HepG2 (cell line): ENCODE measurements at regions not wholly inside any gene's neighbourhood (a gene's known extent, or its start where the extent isn't known, plus 50 kb on each side); places are given as distances from the start of the nearest gene placed in this dataset.

Experiments used
- EP300 ChIP-seq, 3 experiments: sonication (generic) in 1 of 3; formaldehyde crosslinking in 1 of 3; IDR thresholded peaks; 2 replicates each; pipeline versions ENCODE4 v1.5.1 to v1.6.1; 2011 to 2020; ENCODE audit warnings: low read depth in 2 of 3, low read length in 2 of 3, borderline replicate concordance in 1 of 3, improper control_type of control experiment in 1 of 3, mild to moderate bottlenecking in 1 of 3, missing genetic modification reagents in 1 of 3, moderate library complexity in 1 of 3
- GATAD2A ChIP-seq: IDR thresholded peaks from 2 replicates; pipeline ENCODE4 v1.6.1; 2016
- NCOA5 ChIP-seq: sonication (generic); formaldehyde crosslinking; IDR thresholded peaks from 2 replicates; pipeline ENCODE4 v1.4.0; 2020; ENCODE audit warnings: missing genetic modification reagents
- NFE2L2 ChIP-seq: fragments of 150-350 bp; IDR thresholded peaks from 2 replicates; pipeline ENCODE4 v1.6.1; 2014; ENCODE audit warnings: low read length
- RCOR2 ChIP-seq: IDR thresholded peaks from 2 replicates; pipeline ENCODE4 v1.6.1; 2016; ENCODE audit warnings: missing biosample characterization, missing genetic modification reagents
- TEAD3 ChIP-seq: optimal IDR thresholded peaks from 2 replicates; pipeline ENCODE3; 2016; ENCODE audit warnings: borderline replicate concordance
- THYN1 ChIP-seq: sonication (generic); formaldehyde crosslinking; IDR thresholded peaks from 2 replicates; pipeline ENCODE4 v1.8.1; 2023; ENCODE audit warnings: low read depth, mild to moderate bottlenecking, moderate library complexity, missing genetic modification reagents, borderline replicate concordance
- ZKSCAN1 ChIP-seq: fragments of 150-350 bp; IDR thresholded peaks from 2 replicates; pipeline ENCODE4 v1.6.1; 2014; ENCODE audit warnings: low read length
- ZKSCAN8 ChIP-seq: IDR thresholded peaks from 2 replicates; pipeline ENCODE4 v1.6.1; 2016; ENCODE audit warnings: borderline replicate concordance, missing genetic modification reagents, missing compliant biosample characterization
- ZMYM2 ChIP-seq: sonication (generic); formaldehyde crosslinking; IDR thresholded peaks from 2 replicates; pipeline ENCODE4 v1.8.0; 2022; ENCODE audit warnings: mild to moderate bottlenecking, missing genetic modification reagents
- ZNF225 ChIP-seq: sonication (generic); formaldehyde crosslinking; IDR thresholded peaks from 2 replicates; pipeline ENCODE4 v1.4.0; 2020; ENCODE audit warnings: mild to moderate bottlenecking, missing genetic modification reagents
- ZNF484 ChIP-seq: sonication (generic); formaldehyde crosslinking; IDR thresholded peaks from 2 replicates; pipeline ENCODE4 v1.5.1; 2020; ENCODE audit warnings: mild to moderate bottlenecking, low read depth, missing genetic modification reagents, borderline replicate concordance
- ZNF598 ChIP-seq: sonication (generic); formaldehyde crosslinking; IDR thresholded peaks from 2 replicates; pipeline ENCODE4 v1.5.1; 2020; ENCODE audit warnings: mild to moderate bottlenecking, missing genetic modification reagents, borderline replicate concordance
- ZNF772 ChIP-seq: sonication (generic); formaldehyde crosslinking; IDR thresholded peaks from 2 replicates; pipeline ENCODE4 v1.5.0; 2020; ENCODE audit warnings: mild to moderate bottlenecking, missing genetic modification reagents
- ZSCAN31 ChIP-seq: sonication (generic); formaldehyde crosslinking; IDR thresholded peaks from 2 replicates; pipeline ENCODE4 v1.5.0; 2020; ENCODE audit warnings: low read depth, mild to moderate bottlenecking, missing genetic modification reagents
- TF ChIP-seq, protein P1 (sequence below): sonication (generic); IDR thresholded peaks from 2 replicates; pipeline ENCODE4 v1.6.1; 2016; ENCODE audit warnings: low read depth, borderline replicate concordance
- TF ChIP-seq, protein P2 (sequence below), 2 experiments: sonication (generic) in 1 of 2; formaldehyde crosslinking in 1 of 2; IDR thresholded peaks; 2 replicates each; pipeline versions ENCODE4 v1.5.1 to v1.6.1; 2011 to 2020; ENCODE audit warnings: borderline replicate concordance in 1 of 2, low read depth in 1 of 2, low read length in 1 of 2, mild to moderate bottlenecking in 1 of 2, missing genetic modification reagents in 1 of 2, moderate library complexity in 1 of 2
- TF ChIP-seq, protein P3 (sequence below): IDR thresholded peaks from 2 replicates; pipeline ENCODE4 v1.6.1; 2016; ENCODE audit warnings: control low read depth
- TF ChIP-seq, protein P4 (sequence below): sonication (generic); formaldehyde crosslinking; conservative IDR thresholded peaks from 2 replicates; pipeline ENCODE4 v1.8.0; 2022; ENCODE audit warnings: missing genetic modification reagents
- TF ChIP-seq, protein P5 (sequence below): sonication (generic); formaldehyde crosslinking; IDR thresholded peaks from 2 replicates; pipeline ENCODE4 v1.4.0; 2020; ENCODE audit warnings: mild to moderate bottlenecking, missing genetic modification reagents

DNA sequence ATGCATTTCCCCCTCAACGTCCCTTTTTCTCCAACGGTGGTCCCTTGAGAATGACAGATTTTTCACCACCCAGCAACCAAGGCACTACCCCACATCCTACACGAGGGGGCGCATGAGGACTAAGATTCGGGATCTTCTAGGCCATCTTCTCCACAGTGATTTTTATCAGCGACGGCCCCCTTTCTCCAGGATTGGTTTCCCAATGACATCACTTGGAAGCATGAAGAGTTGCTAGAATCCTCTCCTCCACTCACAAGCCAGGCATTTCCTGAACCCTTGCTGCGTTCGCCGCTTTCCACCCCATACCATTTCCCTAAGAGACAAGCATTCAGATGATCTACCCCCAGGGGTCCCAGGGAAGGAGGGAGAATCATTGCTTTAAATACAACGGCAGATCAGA lies 252.0 kb downstream of the HIVEP2 start (continued):
- TF ChIP-seq, protein P1, sequence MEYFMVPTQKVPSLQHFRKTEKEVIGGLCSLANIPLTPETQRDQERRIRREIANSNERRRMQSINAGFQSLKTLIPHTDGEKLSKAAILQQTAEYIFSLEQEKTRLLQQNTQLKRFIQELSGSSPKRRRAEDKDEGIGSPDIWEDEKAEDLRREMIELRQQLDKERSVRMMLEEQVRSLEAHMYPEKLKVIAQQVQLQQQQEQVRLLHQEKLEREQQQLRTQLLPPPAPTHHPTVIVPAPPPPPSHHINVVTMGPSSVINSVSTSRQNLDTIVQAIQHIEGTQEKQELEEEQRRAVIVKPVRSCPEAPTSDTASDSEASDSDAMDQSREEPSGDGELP, result no peak
- TF ChIP-seq NCOA5 (CRISPR knock-in tag) (no peak), EP300 (IDR thresholded peaks at IDR 0.05; ENCODE audit: low read depth in 2 of 2, low read length in 2 of 2) (no peak), EP300 (CRISPR knock-in tag; IDR thresholded peaks at IDR 0.05; ENCODE audit: borderline replicate concordance) (0 out of 2 replicates have a peak, but pooled peaks have one; percentile 9), NFE2L2 (no peak), ZNF225 (no peak), ZNF598 (CRISPR knock-in tag) (no peak), ZNF484 (no peak), ZSCAN31 (CRISPR knock-in tag) (no peak), RCOR2 (no peak), ZKSCAN8 (CRISPR knock-in tag) (0 out of 2 replicates have a peak, but pooled peaks have one; percentile 32), GATAD2A (0 out of 2 replicates have a peak, but pooled peaks have one; percentile 17), ZNF772 (CRISPR knock-in tag) (no peak), THYN1 (CRISPR knock-in tag) (no peak), ZKSCAN1 (no peak), ZMYM2 (no peak), TEAD3 (peak; percentile 49)
- TF ChIP-seq, protein P2, sequence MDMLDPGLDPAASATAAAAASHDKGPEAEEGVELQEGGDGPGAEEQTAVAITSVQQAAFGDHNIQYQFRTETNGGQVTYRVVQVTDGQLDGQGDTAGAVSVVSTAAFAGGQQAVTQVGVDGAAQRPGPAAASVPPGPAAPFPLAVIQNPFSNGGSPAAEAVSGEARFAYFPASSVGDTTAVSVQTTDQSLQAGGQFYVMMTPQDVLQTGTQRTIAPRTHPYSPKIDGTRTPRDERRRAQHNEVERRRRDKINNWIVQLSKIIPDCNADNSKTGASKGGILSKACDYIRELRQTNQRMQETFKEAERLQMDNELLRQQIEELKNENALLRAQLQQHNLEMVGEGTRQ (IDR thresholded peaks at IDR 0.05; ENCODE audit: low read depth, low read length), result no peak
- TF ChIP-seq, protein P2 (CRISPR knock-in tag; IDR thresholded peaks at IDR 0.05; ENCODE audit: borderline replicate concordance), result no peak
- TF ChIP-seq, protein P3, sequence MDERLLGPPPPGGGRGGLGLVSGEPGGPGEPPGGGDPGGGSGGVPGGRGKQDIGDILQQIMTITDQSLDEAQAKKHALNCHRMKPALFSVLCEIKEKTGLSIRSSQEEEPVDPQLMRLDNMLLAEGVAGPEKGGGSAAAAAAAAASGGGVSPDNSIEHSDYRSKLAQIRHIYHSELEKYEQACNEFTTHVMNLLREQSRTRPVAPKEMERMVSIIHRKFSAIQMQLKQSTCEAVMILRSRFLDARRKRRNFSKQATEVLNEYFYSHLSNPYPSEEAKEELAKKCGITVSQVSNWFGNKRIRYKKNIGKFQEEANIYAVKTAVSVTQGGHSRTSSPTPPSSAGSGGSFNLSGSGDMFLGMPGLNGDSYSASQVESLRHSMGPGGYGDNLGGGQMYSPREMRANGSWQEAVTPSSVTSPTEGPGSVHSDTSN (CRISPR knock-in tag), result no peak
- TF ChIP-seq, protein P4, sequence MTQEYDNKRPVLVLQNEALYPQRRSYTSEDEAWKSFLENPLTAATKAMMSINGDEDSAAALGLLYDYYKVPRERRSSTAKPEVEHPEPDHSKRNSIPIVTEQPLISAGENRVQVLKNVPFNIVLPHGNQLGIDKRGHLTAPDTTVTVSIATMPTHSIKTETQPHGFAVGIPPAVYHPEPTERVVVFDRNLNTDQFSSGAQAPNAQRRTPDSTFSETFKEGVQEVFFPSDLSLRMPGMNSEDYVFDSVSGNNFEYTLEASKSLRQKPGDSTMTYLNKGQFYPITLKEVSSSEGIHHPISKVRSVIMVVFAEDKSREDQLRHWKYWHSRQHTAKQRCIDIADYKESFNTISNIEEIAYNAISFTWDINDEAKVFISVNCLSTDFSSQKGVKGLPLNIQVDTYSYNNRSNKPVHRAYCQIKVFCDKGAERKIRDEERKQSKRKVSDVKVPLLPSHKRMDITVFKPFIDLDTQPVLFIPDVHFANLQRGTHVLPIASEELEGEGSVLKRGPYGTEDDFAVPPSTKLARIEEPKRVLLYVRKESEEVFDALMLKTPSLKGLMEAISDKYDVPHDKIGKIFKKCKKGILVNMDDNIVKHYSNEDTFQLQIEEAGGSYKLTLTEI, result no peak
- TF ChIP-seq, protein P5, sequence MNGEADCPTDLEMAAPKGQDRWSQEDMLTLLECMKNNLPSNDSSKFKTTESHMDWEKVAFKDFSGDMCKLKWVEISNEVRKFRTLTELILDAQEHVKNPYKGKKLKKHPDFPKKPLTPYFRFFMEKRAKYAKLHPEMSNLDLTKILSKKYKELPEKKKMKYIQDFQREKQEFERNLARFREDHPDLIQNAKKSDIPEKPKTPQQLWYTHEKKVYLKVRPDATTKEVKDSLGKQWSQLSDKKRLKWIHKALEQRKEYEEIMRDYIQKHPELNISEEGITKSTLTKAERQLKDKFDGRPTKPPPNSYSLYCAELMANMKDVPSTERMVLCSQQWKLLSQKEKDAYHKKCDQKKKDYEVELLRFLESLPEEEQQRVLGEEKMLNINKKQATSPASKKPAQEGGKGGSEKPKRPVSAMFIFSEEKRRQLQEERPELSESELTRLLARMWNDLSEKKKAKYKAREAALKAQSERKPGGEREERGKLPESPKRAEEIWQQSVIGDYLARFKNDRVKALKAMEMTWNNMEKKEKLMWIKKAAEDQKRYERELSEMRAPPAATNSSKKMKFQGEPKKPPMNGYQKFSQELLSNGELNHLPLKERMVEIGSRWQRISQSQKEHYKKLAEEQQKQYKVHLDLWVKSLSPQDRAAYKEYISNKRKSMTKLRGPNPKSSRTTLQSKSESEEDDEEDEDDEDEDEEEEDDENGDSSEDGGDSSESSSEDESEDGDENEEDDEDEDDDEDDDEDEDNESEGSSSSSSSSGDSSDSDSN (CRISPR knock-in tag), result no peak
